ENCODE measurements at regions not wholly inside any gene's neighbourhood (a gene's known extent, or its start where the extent isn't known, plus 50 kb on each side); places are given as distances from the start of the nearest gene placed in this dataset.

- peaks cover 17% of the 10 kb centered on the region for H3K9me3 Mint-ChIP-seq
- DNase-seq (ENCODE audit: low spot score in 2 of 2) (no peak), ATAC-seq (replicated peaks; ENCODE audit: extremely low read depth, poor library complexity, severe bottlenecking) (no peak)
- H3K27ac Mint-ChIP-seq (ENCODE audit: low read depth): no peak overlapping the region
- H3K36me3 Mint-ChIP-seq (ENCODE audit: insufficient read depth): peaks cover 2% of the 10 kb centered on the region
- H3K4me1 Mint-ChIP-seq: no peaks in the 10 kb centered on the region
- H3K27me3 Mint-ChIP-seq: peaks cover 7% of the 10 kb centered on the region
- H3K4me3 Mint-ChIP-seq: no peak overlapping the region
Observed at GRCh38 chr9:109549386-109549785, 51.3 kb upstream of the PTPN3 start.

- Mint-ChIP-seq H3K27me3 (peaks cover 7% of the 10 kb centered on the region), H3K4me3 (no peak overlapping the region), H3K36me3 (ENCODE audit: insufficient read depth) (peaks cover 2% of the 10 kb centered on the region), H3K9me3 (peaks cover 17% of the 10 kb centered on the region), H3K27ac (ENCODE audit: low read depth) (no peak overlapping the region), H3K4me1 (no peaks in the 10 kb centered on the region)
- no peak for DNase-seq (ENCODE audit: low spot score in 2 of 2)
- no peak for ATAC-seq (replicated peaks; ENCODE audit: extremely low read depth, poor library complexity, severe bottlenecking)
Observed at GRCh38 chr9:109551651-109552050, 53.5 kb upstream of the PTPN3 start.

GRCh38 chr9:109555215-109555614, 57.1 kb upstream of the PTPN3 start:
- Mint-ChIP-seq H3K27me3 (no peaks in the 10 kb centered on the region), H3K36me3 (ENCODE audit: insufficient read depth) (peaks cover 2% of the 10 kb centered on the region), H3K9me3 (peaks cover 6% of the 10 kb centered on the region), H3K4me1 (no peaks in the 10 kb centered on the region), H3K4me3 (no peak overlapping the region), H3K27ac (ENCODE audit: low read depth) (no peak overlapping the region)
- no peak for DNase-seq (ENCODE audit: low spot score in 2 of 2)
- no peak for ATAC-seq (replicated peaks; ENCODE audit: extremely low read depth, poor library complexity, severe bottlenecking)

GRCh38 chr9:109556061-109556460, 58.0 kb upstream of the PTPN3 start:
- Mint-ChIP-seq H3K4me1 (no peaks in the 10 kb centered on the region), H3K4me3 (no peak overlapping the region), H3K27me3 (no peaks in the 10 kb centered on the region), H3K27ac (ENCODE audit: low read depth) (no peak overlapping the region), H3K36me3 (ENCODE audit: insufficient read depth) (peaks cover 2% of the 10 kb centered on the region), H3K9me3 (peaks cover 6% of the 10 kb centered on the region)
- no peak for ATAC-seq (replicated peaks; ENCODE audit: extremely low read depth, poor library complexity, severe bottlenecking)
- DNase-seq (ENCODE audit: low spot score in 2 of 2): no peak

GRCh38 chr9:109556786-109557185, 58.7 kb upstream of the PTPN3 start:
- no peak for ATAC-seq (replicated peaks; ENCODE audit: extremely low read depth, poor library complexity, severe bottlenecking)

GRCh38 chr9:109557481-109557880, 59.4 kb upstream of the PTPN3 start:
- Mint-ChIP-seq H3K36me3 (ENCODE audit: insufficient read depth) (no peaks in the 10 kb centered on the region), H3K27ac (ENCODE audit: low read depth) (no peak overlapping the region), H3K4me3 (no peak overlapping the region), H3K4me1 (no peaks in the 10 kb centered on the region), H3K9me3 (no peaks in the 10 kb centered on the region), H3K27me3 (no peaks in the 10 kb centered on the region)
- DNase-seq (ENCODE audit: low spot score in 2 of 2): no peak
- no peak for ATAC-seq (replicated peaks; ENCODE audit: extremely low read depth, poor library complexity, severe bottlenecking)

More at GRCh38 chr9:109556786-109557185, 58.7 kb upstream of the PTPN3 start:
- H3K27me3 Mint-ChIP-seq: no peaks in the 10 kb centered on the region
- no peaks in the 10 kb centered on the region for H3K36me3 Mint-ChIP-seq (ENCODE audit: insufficient read depth)
- H3K4me3 Mint-ChIP-seq: no peak overlapping the region
- no peaks in the 10 kb centered on the region for H3K4me1 Mint-ChIP-seq
- DNase-seq (ENCODE audit: low spot score in 2 of 2): no peak
- H3K27ac Mint-ChIP-seq (ENCODE audit: low read depth): no peak overlapping the region
- peaks cover 2% of the 10 kb centered on the region for H3K9me3 Mint-ChIP-seq

GRCh38 chr9:109558718-109559151, 60.6 kb upstream of the PTPN3 start:
- H3K27ac Mint-ChIP-seq (ENCODE audit: low read depth): no peak overlapping the region
- H3K4me1 Mint-ChIP-seq: no peaks in the 10 kb centered on the region
- ATAC-seq (replicated peaks; ENCODE audit: extremely low read depth, poor library complexity, severe bottlenecking): no peak

GRCh38 chr9:109560470-109561132, 62.5 kb upstream of the PTPN3 start:
- Mint-ChIP-seq H3K27me3 (no peaks in the 10 kb centered on the region), H3K4me3 (no peak overlapping the region), H3K4me1 (no peaks in the 10 kb centered on the region), H3K27ac (ENCODE audit: low read depth) (no peak overlapping the region), H3K36me3 (ENCODE audit: insufficient read depth) (no peaks in the 10 kb centered on the region), H3K9me3 (no peaks in the 10 kb centered on the region)
- DNase-seq (ENCODE audit: low spot score in 2 of 2): no peak
- no peak for ATAC-seq (replicated peaks; ENCODE audit: extremely low read depth, poor library complexity, severe bottlenecking)

More at GRCh38 chr9:109558718-109559151, 60.6 kb upstream of the PTPN3 start:
- no peak for DNase-seq (ENCODE audit: low spot score in 2 of 2)
- Mint-ChIP-seq H3K27me3 (no peaks in the 10 kb centered on the region), H3K9me3 (no peaks in the 10 kb centered on the region), H3K36me3 (ENCODE audit: insufficient read depth) (no peaks in the 10 kb centered on the region), H3K4me3 (no peak overlapping the region)

GRCh38 chr9:109561137-109561536, 63.0 kb upstream of the PTPN3 start:
- Mint-ChIP-seq H3K27me3 (no peaks in the 10 kb centered on the region), H3K27ac (ENCODE audit: low read depth) (no peak overlapping the region), H3K4me1 (no peaks in the 10 kb centered on the region), H3K9me3 (no peaks in the 10 kb centered on the region), H3K36me3 (ENCODE audit: insufficient read depth) (no peaks in the 10 kb centered on the region), H3K4me3 (no peak overlapping the region)
- no peak for DNase-seq (ENCODE audit: low spot score in 2 of 2)
- no peak for ATAC-seq (replicated peaks; ENCODE audit: extremely low read depth, poor library complexity, severe bottlenecking)

GRCh38 chr9:109568089-109568488, 70.0 kb upstream of the PTPN3 start:
- Mint-ChIP-seq H3K27ac (ENCODE audit: low read depth) (no peak overlapping the region), H3K36me3 (ENCODE audit: insufficient read depth) (no peaks in the 10 kb centered on the region), H3K4me1 (no peaks in the 10 kb centered on the region), H3K27me3 (peaks cover 31% of the 10 kb centered on the region), H3K4me3 (no peak overlapping the region), H3K9me3 (no peaks in the 10 kb centered on the region)
- ATAC-seq (replicated peaks; ENCODE audit: extremely low read depth, poor library complexity, severe bottlenecking) (no peak), DNase-seq (ENCODE audit: low spot score in 2 of 2) (no peak)

- no peak for DNase-seq (ENCODE audit: low spot score in 2 of 2)
- no peaks in the 10 kb centered on the region for H3K36me3 Mint-ChIP-seq (ENCODE audit: insufficient read depth)
Observed at GRCh38 chr9:109568568-109569210, 70.6 kb upstream of the PTPN3 start.

GRCh38 chr9:109574061-109574882, 76.2 kb upstream of the PTPN3 start:
- Mint-ChIP-seq H3K27me3 (peaks cover 11% of the 10 kb centered on the region), H3K36me3 (ENCODE audit: insufficient read depth) (no peaks in the 10 kb centered on the region), H3K9me3 (no peaks in the 10 kb centered on the region), H3K4me1 (no peaks in the 10 kb centered on the region), H3K4me3 (no peak overlapping the region), H3K27ac (ENCODE audit: low read depth) (no peak overlapping the region)
- ATAC-seq (replicated peaks; ENCODE audit: extremely low read depth, poor library complexity, severe bottlenecking) (no peak), DNase-seq (ENCODE audit: low spot score in 2 of 2) (no peak)

More at GRCh38 chr9:109568568-109569210, 70.6 kb upstream of the PTPN3 start:
- H3K4me3 Mint-ChIP-seq: no peak overlapping the region
- no peaks in the 10 kb centered on the region for H3K9me3 Mint-ChIP-seq
- no peaks in the 10 kb centered on the region for H3K4me1 Mint-ChIP-seq
- no peak overlapping the region for H3K27ac Mint-ChIP-seq (ENCODE audit: low read depth)
- peaks cover 31% of the 10 kb centered on the region for H3K27me3 Mint-ChIP-seq
- no peak for ATAC-seq (replicated peaks; ENCODE audit: extremely low read depth, poor library complexity, severe bottlenecking)

Data from central memory CD8-positive, alpha-beta T cell (primary cell).